RCC 7860 (cell line): ENCODE measurements at regions not wholly inside any gene's neighbourhood (a gene's known extent, or its start where the extent isn't known, plus 50 kb on each side); places are given as distances from the start of the nearest gene placed in this dataset.
A peak's percentile ranks its signal among the peaks of the same experiment; 100 is the strongest.
"Not testable (repeated sequence)": the region's sequence is repeated elsewhere in the genome, so short reads cannot be mapped to it uniquely, and the experiment has no call there.

Experiments
- DNase-seq: peaks from one replicate; pipeline ENCODE4 v3.0.0-alpha.2; 2015; ENCODE audit warnings: low spot score
- FAIRE-seq: peaks from 2 replicates; lab custom pipeline; 2012; peaks lifted over from hg19 to GRCh38; lab: Jason Lieb, UNC

DNA sequence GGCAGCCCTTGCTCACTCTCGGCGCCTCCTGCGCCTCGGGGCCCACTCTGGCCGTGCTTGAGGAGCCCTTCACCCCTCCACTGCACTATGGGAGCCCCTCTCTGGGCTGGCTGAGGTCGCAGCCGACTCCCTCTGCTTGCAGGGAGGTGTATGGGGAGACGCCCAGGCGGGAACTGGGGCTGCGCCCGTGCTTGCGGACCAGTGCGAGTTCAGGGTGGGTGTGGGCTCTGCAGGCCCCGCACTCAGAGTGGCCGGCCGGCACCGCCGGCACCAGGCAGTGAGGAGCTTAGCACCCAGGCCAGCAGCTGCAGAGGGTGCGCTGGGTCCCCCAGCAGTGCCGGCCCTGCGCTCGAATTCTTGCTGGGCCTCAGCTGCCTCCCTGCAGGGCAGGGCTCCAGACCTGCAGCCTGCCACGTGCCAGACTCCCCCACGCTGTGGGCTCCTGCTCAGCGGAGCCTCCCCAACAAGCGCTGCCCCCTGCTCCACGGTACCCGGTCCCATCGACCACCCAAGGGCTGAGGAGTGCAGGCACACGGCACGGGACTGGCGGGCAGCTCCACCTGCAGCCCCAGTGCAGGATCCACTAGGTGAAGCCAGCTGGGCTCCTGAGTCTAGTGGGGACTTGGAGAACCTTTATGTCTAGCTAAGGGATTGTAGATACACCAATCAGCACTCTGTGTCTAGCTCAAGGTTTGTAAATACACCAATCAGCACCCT lies 54.0 kb upstream of the WWC2 start:
- FAIRE-seq, DNase-seq: not testable (repeated sequence)

DNA sequence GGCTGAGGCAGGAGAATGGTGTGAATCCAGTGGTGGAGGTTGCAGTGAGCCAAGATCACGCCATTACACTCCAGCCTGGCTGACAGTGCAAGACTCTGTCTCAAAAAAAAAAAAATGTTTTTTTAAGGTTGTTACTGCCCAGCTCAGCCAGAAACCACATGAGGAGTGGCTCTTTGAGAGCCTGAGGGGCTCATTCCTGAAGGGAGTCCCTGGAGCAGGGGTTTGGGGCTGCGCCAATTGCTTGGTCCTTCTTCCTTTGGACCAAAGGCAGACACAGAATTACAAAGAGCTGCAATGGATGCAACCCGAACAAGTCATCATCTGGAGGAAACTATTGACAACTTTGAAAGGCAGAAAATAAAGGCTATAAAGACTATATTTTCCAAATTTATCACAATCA lies 60.6 kb upstream of the WWC2 start:
- FAIRE-seq, result no peak

GRCh38 chr4:183035726-183036415 lies 63.2 kb upstream of the WWC2 start:
- DNase-seq (no peak), FAIRE-seq (no peak)

More for the DNA sequence above, 60.6 kb upstream of the WWC2 start:
- DNase-seq, result no peak

DNA sequence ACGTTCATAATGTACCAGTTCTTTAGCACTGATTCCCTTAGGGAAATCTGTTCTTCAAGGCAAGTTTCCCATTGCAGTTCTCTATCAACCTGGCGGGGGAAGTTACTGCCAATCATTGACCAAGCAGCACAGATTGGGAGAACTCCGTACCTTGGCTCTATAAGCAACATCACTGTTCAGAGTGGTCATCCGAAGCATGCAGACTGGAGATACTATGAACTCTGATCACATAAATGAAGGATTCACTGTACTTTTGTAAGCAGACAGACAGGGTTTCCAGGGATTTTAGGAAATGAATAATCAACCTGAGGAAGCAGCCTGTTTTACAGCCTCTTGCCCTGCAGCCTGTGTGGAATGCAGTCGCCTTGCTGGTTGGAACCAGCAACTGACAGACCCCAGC lies 63.8 kb upstream of the WWC2 start:
- FAIRE-seq, result no peak

GRCh38 chr4:183030823-183031222 lies 68.2 kb upstream of the WWC2 start:
- no peak for FAIRE-seq
- DNase-seq, result no peak

More for the DNA sequence above, 63.8 kb upstream of the WWC2 start:
- no peak for DNase-seq

GRCh38 chr4:183030309-183030708 lies 68.7 kb upstream of the WWC2 start:
- no peak for DNase-seq
- no peak for FAIRE-seq

GRCh38 chr4:183029365-183029764 lies 69.7 kb upstream of the WWC2 start:
- FAIRE-seq (no peak), DNase-seq (no peak)

DNA sequence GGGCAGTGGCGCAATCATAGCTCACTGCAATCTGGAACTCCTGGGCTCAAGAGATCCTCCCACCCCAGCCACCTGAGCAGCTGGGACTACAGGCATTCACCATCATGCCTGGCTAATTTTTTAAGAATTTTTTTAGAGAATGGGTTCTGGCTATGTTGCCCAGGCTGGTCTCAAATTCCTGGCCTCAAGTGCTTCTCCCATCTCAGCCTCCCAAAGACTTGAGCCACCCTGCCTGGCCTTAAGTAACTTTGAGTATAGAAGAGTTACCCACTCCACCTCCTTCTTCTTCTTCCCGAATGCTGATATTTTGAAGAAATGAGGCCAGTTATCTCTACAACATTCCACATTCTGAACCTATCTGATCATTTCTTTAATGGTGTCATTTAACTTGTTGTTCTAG lies 72.4 kb upstream of the WWC2 start:
- no peak for DNase-seq
- FAIRE-seq, result no peak

GRCh38 chr4:183022617-183023016 lies 76.4 kb upstream of the WWC2 start:
- DNase-seq (no peak), FAIRE-seq (no peak)

- no peak for FAIRE-seq
- no peak for DNase-seq
These were observed 81.1 kb upstream of the WWC2 start for GRCh38 chr4:183017962-183018361.

- DNase-seq (no peak), FAIRE-seq (no peak)
These were observed 84.5 kb upstream of the WWC2 start for GRCh38 chr4:183014361-183015084.

- DNase-seq, result no peak
- FAIRE-seq, result no peak
These were observed 85.4 kb upstream of the WWC2 start for GRCh38 chr4:183013730-183014002.

DNA sequence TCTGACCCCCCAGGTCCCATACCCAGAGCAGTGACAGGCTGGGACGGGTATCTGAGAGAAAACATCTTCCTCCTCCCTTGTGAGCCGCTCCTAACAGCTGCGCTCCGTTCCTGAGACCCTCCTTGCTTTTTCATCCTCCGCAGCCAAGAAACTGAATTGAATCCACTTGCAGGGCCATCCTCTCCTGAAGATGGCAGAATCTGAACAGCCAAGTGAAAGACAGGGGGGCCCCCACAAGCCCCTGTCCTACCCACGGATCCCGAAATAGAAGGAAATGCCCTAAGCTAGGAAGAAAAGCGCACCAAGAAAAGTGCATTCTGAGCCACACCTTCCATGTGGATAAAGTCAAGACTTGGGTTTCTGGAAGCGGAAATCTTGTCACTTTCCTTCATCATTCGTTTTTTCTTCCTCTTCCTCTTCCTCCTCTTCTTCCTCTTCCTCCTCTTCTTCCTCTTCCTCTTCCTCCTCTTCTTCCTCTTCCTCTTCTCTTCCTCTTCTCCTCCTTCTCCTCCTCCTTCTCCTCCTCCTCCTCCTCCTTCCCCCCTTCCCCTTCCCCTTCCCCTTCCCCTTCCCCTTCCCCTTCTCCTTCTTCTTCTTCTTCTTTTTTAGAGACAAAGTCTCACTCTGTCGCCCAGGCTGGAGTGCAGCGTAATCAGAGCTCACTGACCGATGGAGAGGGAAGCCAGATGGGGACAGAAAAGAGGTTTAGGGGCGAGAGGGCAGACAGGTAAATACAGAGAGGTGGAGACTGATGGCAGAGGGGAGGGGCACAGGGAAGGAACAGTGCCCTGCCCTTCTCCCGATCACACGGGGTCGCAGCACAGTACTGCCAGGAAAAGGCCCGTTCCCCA lies 86.0 kb upstream of the WWC2 start:
- FAIRE-seq, result no peak
- DNase-seq, result no peak

GRCh38 chr4:183011213-183011907 lies 87.7 kb upstream of the WWC2 start:
- DNase-seq (no peak), FAIRE-seq (no peak)

GRCh38 chr4:183008492-183008891 lies 90.6 kb upstream of the WWC2 start:
- DNase-seq (no peak), FAIRE-seq (no peak)

- not testable (repeated sequence) for FAIRE-seq
These were observed 87.2 kb upstream of the DCTD start for GRCh38 chr4:183004370-183004769.

DNA sequence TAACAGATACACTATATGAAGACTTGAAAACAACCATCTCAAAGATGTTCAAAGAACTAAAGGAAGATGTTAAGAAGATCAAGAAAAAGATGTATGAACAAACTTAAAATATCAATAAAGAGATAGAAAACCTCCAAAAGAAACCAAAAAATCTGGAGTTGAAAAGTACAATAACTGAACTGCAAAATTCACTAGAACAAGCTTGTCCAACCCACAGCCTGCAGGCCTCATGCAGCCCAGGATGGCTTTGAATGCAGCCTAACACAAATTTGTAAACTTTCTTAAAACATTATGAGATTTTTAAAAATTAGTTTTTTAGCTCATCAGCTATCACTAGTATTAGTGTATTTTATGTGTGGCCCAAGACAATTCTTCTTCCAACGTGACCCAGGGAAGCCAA lies 77.0 kb upstream of the DCTD start:
- no peak for DNase-seq
- no peak for FAIRE-seq

More at GRCh38 chr4:183004370-183004769, 87.2 kb upstream of the DCTD start:
- DNase-seq, result not testable (repeated sequence)

- FAIRE-seq (no peak), DNase-seq (peak; percentile 74)
These were observed 61.1 kb upstream of the DCTD start for GRCh38 chr4:182978152-182978827.

DNA sequence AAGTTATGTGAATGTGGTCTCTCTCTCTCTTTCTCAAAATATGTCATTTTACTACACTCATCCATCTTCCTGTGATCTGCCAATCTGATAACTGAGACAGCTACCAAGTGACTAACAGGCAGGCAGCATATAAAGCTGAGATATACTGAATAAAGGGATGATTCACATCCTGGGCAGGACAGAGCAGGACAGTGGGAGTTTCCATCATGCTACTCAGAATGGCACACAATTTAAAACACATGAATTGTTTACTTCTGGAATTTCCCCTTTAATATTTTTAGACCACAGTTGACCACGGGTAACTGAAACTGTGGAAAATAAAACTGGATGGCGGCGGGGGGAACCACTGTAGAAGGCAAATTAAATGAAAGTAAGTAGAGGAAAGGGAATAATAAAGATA lies 58.6 kb upstream of the DCTD start:
- peak; percentile 89 for FAIRE-seq
- peak; percentile 79 for DNase-seq

- FAIRE-seq (no peak), DNase-seq (no peak)
These were observed 56.8 kb upstream of the DCTD start for GRCh38 chr4:182973941-182974340.
